Esophagus squamous epithelium (tissue), 5 donors: ENCODE measurements at regions not wholly inside any gene's neighbourhood (a gene's known extent, or its start where the extent isn't known, plus 50 kb on each side); places are given as distances from the start of the nearest gene placed in this dataset.

Experiments used
- DNase-seq: peaks from one replicate; lab custom pipeline; 2025; lab: John Stamatoyannopoulos, UW
- H3K27ac ChIP-seq, 4 donors: fragments of 200-600 bp; sonication (generic); one replicate each; pipeline ENCODE4 v1.5.1; 2016 to 2019; ENCODE audit warnings: mild to moderate bottlenecking in 1 of 4
- H3K27me3 ChIP-seq, 4 donors: fragments of 200-600 bp; sonication (generic); 1 replicate in 3 of 4; 2 replicates in 1 of 4; pipeline versions ENCODE4 v1.5.1 to v1.6.0; 2017 to 2021; ENCODE audit warnings: antibody characterized with exemption in 1 of 4
- H3K36me3 ChIP-seq, 3 donors: fragments of 200-600 bp; sonication (generic); one replicate each; pipeline ENCODE4 v1.5.1; 2016 to 2019
- H3K4me1 ChIP-seq, 3 donors: fragments of 200-600 bp; sonication (generic); one replicate each; pipeline ENCODE4 v1.5.1; 2017 to 2019
- H3K4me3 ChIP-seq, 4 donors: fragments of 200-600 bp; sonication (generic); 1 replicate in 3 of 4; 2 replicates in 1 of 4; pipeline ENCODE4 v1.5.1; 2016 to 2019; ENCODE audit warnings: mild to moderate bottlenecking in 2 of 4, moderate library complexity in 1 of 4
- H3K9me3 ChIP-seq, 3 donors: fragments of 200-600 bp; sonication (generic); one replicate each; pipeline ENCODE4 v1.5.1; 2016 to 2019
- CTCF ChIP-seq, 6 experiments: fragments of 450-650 bp in 4 of 6; fragments of 200-600 bp in 2 of 6; sonication (generic) in 2 of 6; IDR thresholded peaks; one replicate each; pipeline ENCODE4 v1.5.1; 2016 to 2019; ENCODE audit warnings: antibody characterized with exemption in 6 of 6, mild to moderate bottlenecking in 4 of 6, moderate library complexity in 4 of 6
- POLR2A ChIP-seq, 4 donors: fragments of 450-650 bp; IDR thresholded peaks; one replicate each; pipeline ENCODE4 v1.6.1; 2017; ENCODE audit warnings: antibody characterized with exemption in 4 of 4, mild to moderate bottlenecking in 4 of 4, moderate library complexity in 3 of 4
- WGBS, 2 donors: methylation state at CpG; one replicate each; pipeline ENCODE4 v1.1.5; 2018; 5-methylcytosine and 5-hydroxymethylcytosine counted together
- intact Hi-C: fragments of 100-400 bp; cut with DNase I; formaldehyde crosslinking; loops from one replicate; pipeline ENCODE4 v1.15.0; 2022
- donor health status: DM: yes; HTN: yes; CAD: no.

- 72 to 80% methylated on average over 3 of the region's 3 CpGs for WGBS, 2 donors
- no peak for DNase-seq
- intact Hi-C loops = no loop called here
Measured at GRCh38 chr12:98232753-98233390, 282.5 kb upstream of the TMPO start.

GRCh38 chr12:98235301-98235700, 280.1 kb upstream of the TMPO start:
- Histone ChIP-seq H3K27ac (no peak overlapping the region), H3K27me3 (no peaks in the 10 kb centered on the region), H3K4me3 (no peak overlapping the region), H3K36me3 (no peaks in the 10 kb centered on the region), H3K4me1 (no peaks in the 10 kb centered on the region), H3K9me3 (peaks cover 0 to 4% (median 0%) of the 10 kb centered on the region in 3 donors)
- no peak for TF ChIP-seq CTCF (IDR thresholded peaks at IDR 0.05)
- no peak for TF ChIP-seq POLR2A (IDR thresholded peaks at IDR 0.05)
- intact Hi-C loops = no loop called here
- 79 to 100% methylated on average over 2 of the region's 2 CpGs for WGBS, 2 donors
- DNase-seq = no peak

More at GRCh38 chr12:98232753-98233390, 282.5 kb upstream of the TMPO start:
- Histone ChIP-seq H3K27me3 (no peaks in the 10 kb centered on the region), H3K9me3 (peaks cover 0 to 4% (median 0%) of the 10 kb centered on the region in 3 donors), H3K36me3 (no peaks in the 10 kb centered on the region), H3K4me1 (peaks cover 0 to 12% (median 0%) of the 10 kb centered on the region in 3 donors), H3K27ac (no peak overlapping the region), H3K4me3 (no peak overlapping the region)
- no peak for TF ChIP-seq CTCF (IDR thresholded peaks at IDR 0.05)
- no peak for TF ChIP-seq POLR2A (IDR thresholded peaks at IDR 0.05)

GRCh38 chr12:98238515-98239130, 276.8 kb upstream of the TMPO start:
- peaks cover 0 to 4% (median 0%) of the 10 kb centered on the region in 3 donors for H3K9me3 ChIP-seq
- no peaks in the 10 kb centered on the region for H3K4me1 ChIP-seq
- no peak for DNase-seq
- H3K4me3 ChIP-seq = no peak overlapping the region
- intact Hi-C loops = no loop called here
- no peaks in the 10 kb centered on the region for H3K27me3 ChIP-seq
- TF ChIP-seq CTCF (IDR thresholded peaks at IDR 0.05) (no peak), POLR2A (IDR thresholded peaks at IDR 0.05) (no peak)
- WGBS, 2 donors = 46 to 52% methylated on average over 4 of the region's 4 CpGs
- no peak overlapping the region for H3K27ac ChIP-seq
- H3K36me3 ChIP-seq = no peaks in the 10 kb centered on the region

- WGBS, 2 donors = 74 to 78% methylated on average over 1 of the region's 1 CpG
Measured at GRCh38 chr12:98243190-98243589, 272.2 kb upstream of the TMPO start.

More at GRCh38 chr12:98243190-98243589, 272.2 kb upstream of the TMPO start:
- intact Hi-C loops = no loop called here
- no peak for DNase-seq
- H3K9me3 ChIP-seq = no peaks in the 10 kb centered on the region
- H3K4me3 ChIP-seq = no peak overlapping the region
- no peak for TF ChIP-seq POLR2A (IDR thresholded peaks at IDR 0.05)
- TF ChIP-seq CTCF (IDR thresholded peaks at IDR 0.05) = no peak
- no peaks in the 10 kb centered on the region for H3K27me3 ChIP-seq
- no peaks in the 10 kb centered on the region for H3K36me3 ChIP-seq
- H3K4me1 ChIP-seq = no peaks in the 10 kb centered on the region
- no peak overlapping the region for H3K27ac ChIP-seq
